LNCAP (cell line): ENCODE measurements at regions not wholly inside any gene's neighbourhood (a gene's known extent, or its start where the extent isn't known, plus 50 kb on each side); places are given as distances from the start of the nearest gene placed in this dataset.

Experiments
- CTCF ChIP-seq: fragments of 450-650 bp; IDR thresholded peaks from 2 replicates; pipeline ENCODE4 v1.5.1; 2017; ENCODE audit warnings: mild to moderate bottlenecking

- no peak for TF ChIP-seq CTCF
Observed at GRCh38 chr11:134643115-134644012, 231.3 kb upstream of the B3GAT1 start.

- TF ChIP-seq CTCF = no peak
Observed at GRCh38 chr11:134642206-134642605, 230.2 kb upstream of the B3GAT1 start.

- no peak for TF ChIP-seq CTCF
Observed at GRCh38 chr11:134640971-134641968, 229.2 kb upstream of the B3GAT1 start.

GRCh38 chr11:134640536-134640935 is 228.5 kb upstream of the B3GAT1 start:
- no peak for TF ChIP-seq CTCF

- no peak for TF ChIP-seq CTCF
Observed at GRCh38 chr11:134639586-134640330, 227.7 kb upstream of the B3GAT1 start.

GRCh38 chr11:134638796-134639430 is 226.9 kb upstream of the B3GAT1 start:
- no peak for TF ChIP-seq CTCF
